ENCODE measurements at regions not wholly inside any gene's neighbourhood (a gene's known extent, or its start where the extent isn't known, plus 50 kb on each side); places are given as distances from the start of the nearest gene placed in this dataset.
"Not testable (repeated sequence)": the region's sequence is repeated elsewhere in the genome, so short reads cannot be mapped to it uniquely, and the experiment has no call there.

DNA sequence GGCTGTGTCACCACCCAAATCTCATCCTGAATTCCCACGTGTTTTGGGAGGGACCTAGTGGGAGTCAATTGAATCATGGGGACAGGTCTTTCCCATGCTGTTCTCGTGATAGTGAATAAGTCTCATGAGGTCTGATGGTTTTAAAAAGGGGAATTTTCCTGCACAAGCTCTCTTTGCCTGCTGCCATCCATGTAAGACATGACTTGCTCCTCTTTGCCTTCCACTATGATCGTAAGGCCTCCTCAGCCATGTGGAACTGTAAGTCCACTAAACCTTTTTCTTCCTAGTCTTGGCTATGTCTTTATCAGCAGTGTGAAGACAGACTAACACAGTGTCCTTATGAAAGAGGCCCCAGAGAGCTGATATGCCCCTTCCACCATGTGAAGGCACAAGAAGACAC lies 230.9 kb upstream of the ACTBL2 start:
- intact Hi-C loops (cut with micrococcal nuclease; ENCODE audit: unreplicated experiment); in situ Hi-C loops (cut with HindIII; ENCODE audit: low pct_unique_long_range_greater_than_20kb, low sequenced_read_pairs); POLR2A ChIA-PET; CTCF ChIA-PET; H3K4me1 ChIP-seq (ENCODE audit: control insufficient read depth, insufficient read depth, low read length); H3K27ac ChIP-seq (ENCODE audit: low read length); H3K27me3 ChIP-seq (ENCODE audit: control insufficient read depth, insufficient read depth, low read length); ATAC-seq; BruUV-seq (replicated peaks); DNase-seq (ENCODE audit: low read depth, low spot score); H3K4me3 ChIP-seq (ENCODE audit: low read depth in 2 of 2, low read length in 2 of 2); H3K36me3 ChIP-seq (ENCODE audit: control insufficient read depth, insufficient read depth, low read length): not testable (repeated sequence)
- peaks cover 13% of the 10 kb centered on the region; the same call in 1 of the 2 replicates for H3K9me3 ChIP-seq (ENCODE audit: control insufficient read depth, insufficient read depth, low read depth, low read length)

DNA sequence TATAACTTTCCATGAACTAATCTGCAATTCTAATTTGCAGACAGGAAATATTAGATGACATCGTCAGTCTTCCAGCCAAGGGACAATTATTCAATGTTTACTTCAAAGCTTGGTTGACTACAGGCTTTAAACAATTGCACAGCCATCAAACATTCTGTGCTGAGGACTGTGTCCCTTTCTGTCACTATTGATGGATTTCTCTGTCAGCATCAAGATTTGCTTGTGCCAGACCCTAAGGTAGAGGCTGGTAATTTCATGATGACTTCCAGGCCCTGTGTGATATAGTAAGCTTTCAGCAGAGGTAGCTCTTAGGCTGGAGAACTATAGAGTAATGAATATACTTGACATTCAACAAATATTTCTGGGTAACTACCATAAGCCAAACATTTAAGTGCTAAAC lies 229.3 kb upstream of the ACTBL2 start:
- intact Hi-C loops (cut with micrococcal nuclease; ENCODE audit: unreplicated experiment) (no loop called here), in situ Hi-C loops (cut with HindIII; ENCODE audit: low pct_unique_long_range_greater_than_20kb, low sequenced_read_pairs) (no loop called here)
- no peak for ATAC-seq
- no peak overlapping the region for H3K4me3 ChIP-seq (ENCODE audit: low read depth in 2 of 2, low read length in 2 of 2)
- no peak for DNase-seq (ENCODE audit: low read depth, low spot score)
- TF ChIP-seq TCF7L2 (IDR thresholded peaks at IDR 0.05; ENCODE audit: low read depth, low read length) (no peak), SIN3A (IDR thresholded peaks at IDR 0.05; ENCODE audit: borderline replicate concordance, insufficient read depth, low read depth, low read length) (no peak), POLR2AphosphoS5 (IDR thresholded peaks at IDR 0.05; ENCODE audit: low read depth, low read length) (no peak)
- TF ChIP-seq, protein P1, sequence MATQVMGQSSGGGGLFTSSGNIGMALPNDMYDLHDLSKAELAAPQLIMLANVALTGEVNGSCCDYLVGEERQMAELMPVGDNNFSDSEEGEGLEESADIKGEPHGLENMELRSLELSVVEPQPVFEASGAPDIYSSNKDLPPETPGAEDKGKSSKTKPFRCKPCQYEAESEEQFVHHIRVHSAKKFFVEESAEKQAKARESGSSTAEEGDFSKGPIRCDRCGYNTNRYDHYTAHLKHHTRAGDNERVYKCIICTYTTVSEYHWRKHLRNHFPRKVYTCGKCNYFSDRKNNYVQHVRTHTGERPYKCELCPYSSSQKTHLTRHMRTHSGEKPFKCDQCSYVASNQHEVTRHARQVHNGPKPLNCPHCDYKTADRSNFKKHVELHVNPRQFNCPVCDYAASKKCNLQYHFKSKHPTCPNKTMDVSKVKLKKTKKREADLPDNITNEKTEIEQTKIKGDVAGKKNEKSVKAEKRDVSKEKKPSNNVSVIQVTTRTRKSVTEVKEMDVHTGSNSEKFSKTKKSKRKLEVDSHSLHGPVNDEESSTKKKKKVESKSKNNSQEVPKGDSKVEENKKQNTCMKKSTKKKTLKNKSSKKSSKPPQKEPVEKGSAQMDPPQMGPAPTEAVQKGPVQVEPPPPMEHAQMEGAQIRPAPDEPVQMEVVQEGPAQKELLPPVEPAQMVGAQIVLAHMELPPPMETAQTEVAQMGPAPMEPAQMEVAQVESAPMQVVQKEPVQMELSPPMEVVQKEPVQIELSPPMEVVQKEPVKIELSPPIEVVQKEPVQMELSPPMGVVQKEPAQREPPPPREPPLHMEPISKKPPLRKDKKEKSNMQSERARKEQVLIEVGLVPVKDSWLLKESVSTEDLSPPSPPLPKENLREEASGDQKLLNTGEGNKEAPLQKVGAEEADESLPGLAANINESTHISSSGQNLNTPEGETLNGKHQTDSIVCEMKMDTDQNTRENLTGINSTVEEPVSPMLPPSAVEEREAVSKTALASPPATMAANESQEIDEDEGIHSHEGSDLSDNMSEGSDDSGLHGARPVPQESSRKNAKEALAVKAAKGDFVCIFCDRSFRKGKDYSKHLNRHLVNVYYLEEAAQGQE (IDR thresholded peaks at IDR 0.05; ENCODE audit: insufficient read depth in 1 of 2, low read depth in 2 of 2, low read length in 1 of 2) = no peak
- TF ChIP-seq, protein P2, sequence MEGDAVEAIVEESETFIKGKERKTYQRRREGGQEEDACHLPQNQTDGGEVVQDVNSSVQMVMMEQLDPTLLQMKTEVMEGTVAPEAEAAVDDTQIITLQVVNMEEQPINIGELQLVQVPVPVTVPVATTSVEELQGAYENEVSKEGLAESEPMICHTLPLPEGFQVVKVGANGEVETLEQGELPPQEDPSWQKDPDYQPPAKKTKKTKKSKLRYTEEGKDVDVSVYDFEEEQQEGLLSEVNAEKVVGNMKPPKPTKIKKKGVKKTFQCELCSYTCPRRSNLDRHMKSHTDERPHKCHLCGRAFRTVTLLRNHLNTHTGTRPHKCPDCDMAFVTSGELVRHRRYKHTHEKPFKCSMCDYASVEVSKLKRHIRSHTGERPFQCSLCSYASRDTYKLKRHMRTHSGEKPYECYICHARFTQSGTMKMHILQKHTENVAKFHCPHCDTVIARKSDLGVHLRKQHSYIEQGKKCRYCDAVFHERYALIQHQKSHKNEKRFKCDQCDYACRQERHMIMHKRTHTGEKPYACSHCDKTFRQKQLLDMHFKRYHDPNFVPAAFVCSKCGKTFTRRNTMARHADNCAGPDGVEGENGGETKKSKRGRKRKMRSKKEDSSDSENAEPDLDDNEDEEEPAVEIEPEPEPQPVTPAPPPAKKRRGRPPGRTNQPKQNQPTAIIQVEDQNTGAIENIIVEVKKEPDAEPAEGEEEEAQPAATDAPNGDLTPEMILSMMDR (IDR thresholded peaks at IDR 0.05) = no peak
- H3K36me3 ChIP-seq (ENCODE audit: control insufficient read depth, insufficient read depth, low read length) = no peaks in the 10 kb centered on the region
- H3K27ac ChIP-seq (ENCODE audit: low read length) = no peak overlapping the region; the same call in 1 of the 2 replicates
- no peaks in the 10 kb centered on the region for H3K27me3 ChIP-seq (ENCODE audit: control insufficient read depth, insufficient read depth, low read length)
- BruUV-seq (replicated peaks) = no TSS peak
- POLR2A ChIA-PET = no interaction called here
- no peaks in the 10 kb centered on the region for H3K4me1 ChIP-seq (ENCODE audit: control insufficient read depth, insufficient read depth, low read length)
- H3K9me3 ChIP-seq (ENCODE audit: control insufficient read depth, insufficient read depth, low read depth, low read length) = peaks cover 13% of the 10 kb centered on the region; the same call in 1 of the 2 replicates
- CTCF ChIA-PET = no interaction called here

DNA sequence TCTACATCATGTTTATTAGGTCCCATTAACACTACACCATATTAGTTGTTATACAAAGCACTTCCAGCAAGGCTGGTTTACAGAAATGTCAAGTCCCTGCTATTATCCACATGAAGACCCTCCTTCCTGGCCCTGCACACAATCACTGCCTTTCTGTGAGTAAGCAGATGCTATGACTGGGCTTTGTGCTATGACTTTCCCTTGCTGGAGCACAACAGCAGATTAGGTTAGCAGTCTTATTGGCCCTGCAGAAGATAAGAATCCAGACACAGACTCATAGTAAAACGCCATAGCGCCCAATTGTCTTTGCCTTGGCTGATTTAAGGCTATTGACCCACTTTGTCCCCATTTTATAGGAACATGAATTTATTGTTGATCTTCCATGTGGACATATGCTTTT lies 228.9 kb upstream of the ACTBL2 start:
- ChIA-PET POLR2A (no interaction called here), CTCF (no interaction called here)
- no peaks in the 10 kb centered on the region for H3K27me3 ChIP-seq (ENCODE audit: control insufficient read depth, insufficient read depth, low read length)
- TF ChIP-seq POLR2AphosphoS5 (IDR thresholded peaks at IDR 0.05; ENCODE audit: low read depth, low read length) (no peak), TCF7L2 (IDR thresholded peaks at IDR 0.05; ENCODE audit: low read depth, low read length) (no peak), SIN3A (IDR thresholded peaks at IDR 0.05; ENCODE audit: borderline replicate concordance, insufficient read depth, low read depth, low read length) (no peak)
- TF ChIP-seq, protein P1 (IDR thresholded peaks at IDR 0.05; ENCODE audit: insufficient read depth in 1 of 2, low read depth in 2 of 2, low read length in 1 of 2) = no peak
- TF ChIP-seq, protein P2 (IDR thresholded peaks at IDR 0.05) = no peak
- no peaks in the 10 kb centered on the region for H3K4me1 ChIP-seq (ENCODE audit: control insufficient read depth, insufficient read depth, low read length)
- no TSS peak for BruUV-seq (replicated peaks)
- H3K4me3 ChIP-seq (ENCODE audit: low read depth in 2 of 2, low read length in 2 of 2) = no peak overlapping the region
- DNase-seq (ENCODE audit: low read depth, low spot score) (no peak), ATAC-seq (no peak)
- H3K27ac ChIP-seq (ENCODE audit: low read length) = no peak overlapping the region; the same call in 1 of the 2 replicates
- intact Hi-C loops (cut with micrococcal nuclease; ENCODE audit: unreplicated experiment) = no loop called here
- peaks cover 9% of the 10 kb centered on the region; the same call in 1 of the 2 replicates for H3K9me3 ChIP-seq (ENCODE audit: control insufficient read depth, insufficient read depth, low read depth, low read length)
- in situ Hi-C loops (cut with HindIII; ENCODE audit: low pct_unique_long_range_greater_than_20kb, low sequenced_read_pairs) = no loop called here
- H3K36me3 ChIP-seq (ENCODE audit: control insufficient read depth, insufficient read depth, low read length) = no peaks in the 10 kb centered on the region

Measured in Panc1 (cell line).